Endothelial cell of umbilical vein (primary cell): ENCODE measurements at regions not wholly inside any gene's neighbourhood (a gene's known extent, or its start where the extent isn't known, plus 50 kb on each side); places are given as distances from the start of the nearest gene placed in this dataset.

Experiments used
- BruUV-seq: library from RNA; stranded (reverse); fragments of 400-500 nt; replicated peaks from 2 replicates; lab custom pipeline; 2021; lab: Mats Ljungman, UMichigan
- CTCF ChIA-PET: fragments of 300-600, 350-600 bp; sonication (Branson Sonifier 250); formaldehyde crosslinking; loops from one replicate; lab custom pipeline; 2021; ENCODE audit warnings: antibody characterized with exemption, inconsistent platforms; lab: Charles Lee
- POLR2A ChIA-PET: fragments of 300-600, 350-600 bp; sonication (Branson Sonifier 250); formaldehyde crosslinking; loops from one replicate; lab custom pipeline; 2021; ENCODE audit warnings: antibody characterized with exemption, inconsistent platforms; lab: Charles Lee
- DNase-seq: peaks from one replicate; pipeline ENCODE4 v3.0.0-alpha.2; 2011; ENCODE audit warnings: low read depth, low spot score
- FAIRE-seq: peaks from 2 replicates; lab custom pipeline; 2011; peaks lifted over from hg19 to GRCh38; lab: Jason Lieb, UNC
- H2AFZ ChIP-seq: 2 replicates; pipeline ENCODE4 v1.6.0; 2012; ENCODE audit warnings: low read depth, low read length, control low read depth, inconsistent platforms
- H3K27ac ChIP-seq: 2 replicates; pipeline ENCODE4 v1.5.1; 2011; ENCODE audit warnings: low read depth, mild to moderate bottlenecking, control low read depth, low read length, moderate library complexity; ENCODE audit not compliant: insufficient read depth
- H3K27me3 ChIP-seq, 2 experiments: 2 replicates each; pipeline versions ENCODE4 v1.6.0 to v1.6.1; 2011; ENCODE audit warnings: low read length in 2 of 2, mixed read lengths in 1 of 2; ENCODE audit not compliant: control insufficient read depth in 2 of 2, insufficient read depth in 2 of 2
- H3K36me3 ChIP-seq, 2 experiments: 2 replicates in 1 of 2; 3 replicates in 1 of 2; pipeline ENCODE4 v1.5.1; 2011; ENCODE audit warnings: low read length in 2 of 2, mild to moderate bottlenecking in 1 of 2, moderate library complexity in 1 of 2; ENCODE audit not compliant: control insufficient read depth in 2 of 2, insufficient read depth in 2 of 2; ENCODE audit errors: extremely low read depth in 1 of 2
- H3K4me1 ChIP-seq: 3 replicates; pipeline ENCODE4 v1.5.1; 2011; ENCODE audit warnings: mild to moderate bottlenecking, low read length; ENCODE audit not compliant: control insufficient read depth, insufficient read depth; ENCODE audit errors: extremely low read depth
- H3K4me2 ChIP-seq: 2 replicates; pipeline ENCODE4 v1.6.1; 2011; ENCODE audit warnings: low read length, control low read depth, mixed read lengths; ENCODE audit not compliant: insufficient read depth
- H3K4me3 ChIP-seq, 3 experiments: fragments of 200-600 bp in 1 of 3; sonication (generic), shearing (Covaris generic) in 1 of 3; replicated peaks in 1 of 3; 2 replicates each; pipeline ENCODE4 v1.5.1; 2011 to 2016; ENCODE audit warnings: control low read depth in 3 of 3, low read length in 3 of 3, mild to moderate bottlenecking in 2 of 3, inconsistent platforms in 1 of 3, low read depth in 1 of 3, moderate library complexity in 1 of 3; ENCODE audit not compliant: insufficient read depth in 1 of 3
- H3K79me2 ChIP-seq: 2 replicates; pipeline ENCODE4 v1.6.0; 2012; ENCODE audit warnings: low read length, inconsistent platforms; ENCODE audit not compliant: control insufficient read depth, insufficient read depth
- H3K9ac ChIP-seq: replicated peaks from 2 replicates; pipeline ENCODE3; 2011; ENCODE audit warnings: low read length, control low read depth; ENCODE audit not compliant: insufficient read depth; ENCODE audit errors: extremely low read depth
- H3K9me1 ChIP-seq: replicated peaks from 3 replicates; pipeline ENCODE4 v1.6.0; 2011; ENCODE audit warnings: mild to moderate bottlenecking, low read length; ENCODE audit not compliant: control insufficient read depth, insufficient read depth; ENCODE audit errors: extremely low read depth
- H3K9me3 ChIP-seq: replicated peaks from 2 replicates; pipeline ENCODE4 v1.5.1; 2012; ENCODE audit warnings: low read length, inconsistent platforms; ENCODE audit not compliant: control insufficient read depth, insufficient read depth
- H4K20me1 ChIP-seq: replicated peaks from 2 replicates; pipeline ENCODE3; 2011; ENCODE audit warnings: mild to moderate bottlenecking, low read length; ENCODE audit not compliant: control insufficient read depth, insufficient read depth; ENCODE audit errors: extremely low read depth
- CTCF ChIP-seq, 2 donors: IDR thresholded peaks; 1 replicate in 1 of 2; 2 replicates in 1 of 2; pipeline ENCODE4 v1.5.1; 2011; ENCODE audit warnings: low read length in 2 of 2, mild to moderate bottlenecking in 2 of 2, moderate library complexity in 2 of 2, control low read depth in 1 of 2, inconsistent platforms in 1 of 2, low read depth in 1 of 2; ENCODE audit not compliant: insufficient read depth in 1 of 2; ENCODE audit errors: extremely low read depth in 1 of 2
- EZH2 ChIP-seq: IDR thresholded peaks from 2 replicates; pipeline ENCODE4 v1.6.1; 2012; ENCODE audit warnings: borderline replicate concordance, low read depth, mild to moderate bottlenecking, moderate library complexity, low read length, inconsistent platforms; ENCODE audit not compliant: severe bottlenecking
- FOS ChIP-seq: IDR thresholded peaks from 2 replicates; pipeline ENCODE4 v1.6.1; 2011; ENCODE audit warnings: mild to moderate bottlenecking, low read length, moderate library complexity, borderline replicate concordance; ENCODE audit not compliant: insufficient read depth
- GATA2 ChIP-seq: IDR thresholded peaks from 2 replicates; pipeline ENCODE4 v1.7.0; 2011; ENCODE audit warnings: low read depth, mild to moderate bottlenecking, moderate library complexity, mixed read lengths, low read length; ENCODE audit not compliant: insufficient read length, insufficient read depth
- JUN ChIP-seq: IDR thresholded peaks from 2 replicates; pipeline ENCODE4 v1.6.1; 2011; ENCODE audit warnings: borderline replicate concordance, low read depth; ENCODE audit not compliant: insufficient read length, insufficient read depth
- MYC ChIP-seq: IDR thresholded peaks from one replicate; pipeline ENCODE4 v1.6.1; 2011; ENCODE audit warnings: mild to moderate bottlenecking, low read depth, low read length
- POLR2A ChIP-seq: IDR thresholded peaks from 2 replicates; pipeline ENCODE4 v1.6.1; 2012; ENCODE audit warnings: low read depth, mild to moderate bottlenecking, control low read depth, low read length
- POLR2AphosphoS5 ChIP-seq: IDR thresholded peaks from 2 replicates; pipeline ENCODE4 v1.6.1; 2012; ENCODE audit warnings: low read depth, mild to moderate bottlenecking, control low read depth, low read length, moderate library complexity; ENCODE audit not compliant: insufficient read depth
- dilution Hi-C: fragments of 300-500 bp; cut with MboI; formaldehyde crosslinking; loops from one replicate; pipeline ENCODE4 v1.15.0; 2019; ENCODE audit warnings: low sequenced_read_pairs; ENCODE audit not compliant: extremely low pct_ligation_motif_present
- intact Hi-C: fragments of 100-400 bp; cut with micrococcal nuclease; formaldehyde crosslinking; loops from one replicate; pipeline ENCODE4 v1.10.0; 2022
- TF ChIP-seq, protein P1 (sequence below): IDR thresholded peaks from 2 replicates; pipeline ENCODE4 v1.6.1; 2011; ENCODE audit not compliant: insufficient read depth, insufficient read length

DNA sequence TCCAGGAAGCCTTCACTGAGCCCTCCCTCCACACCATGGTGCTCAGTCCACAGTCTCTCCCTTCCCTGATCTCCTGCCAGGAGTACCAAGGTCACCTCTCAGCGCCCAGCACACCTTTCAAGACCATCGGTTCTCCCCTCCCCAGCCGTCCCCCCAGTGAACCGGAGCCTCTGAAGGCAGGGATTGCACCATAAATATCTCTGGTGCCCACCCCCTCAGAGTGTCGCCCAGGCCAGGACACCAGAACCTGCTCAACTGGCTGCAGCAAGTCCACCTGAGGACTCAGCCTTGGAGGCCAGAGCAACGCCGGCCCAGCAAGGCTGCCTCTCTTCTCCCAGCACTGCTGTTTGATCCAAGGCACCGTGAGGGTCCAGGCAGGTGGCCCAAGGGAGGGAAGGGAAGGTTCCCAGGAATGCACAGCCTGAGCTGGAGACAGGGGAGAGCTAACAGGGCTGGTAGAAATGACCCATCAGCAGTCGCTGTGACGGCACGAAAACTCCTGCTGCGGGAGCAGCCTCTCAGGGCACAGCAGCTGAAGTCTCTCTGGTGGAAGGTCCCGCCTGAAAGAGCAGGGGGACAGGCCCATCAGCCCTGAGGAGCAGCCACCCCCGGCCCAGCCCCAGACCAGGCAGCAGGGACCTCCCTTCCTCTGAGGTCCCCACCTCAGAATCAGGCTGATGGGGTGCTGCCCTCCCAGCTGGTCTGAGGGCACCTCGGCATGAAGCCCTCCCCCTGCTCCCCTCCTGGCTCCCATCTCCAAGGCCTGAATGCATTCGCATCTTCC lies 80.3 kb downstream of the BUD13 start:
- no TSS peak for BruUV-seq
- no peaks in the 10 kb centered on the region for H3K9me3 ChIP-seq
- DNase-seq (no peak), FAIRE-seq (no peak)
- H4K20me1 ChIP-seq, result no peaks in the 10 kb centered on the region
- no peaks in the 10 kb centered on the region for H3K79me2 ChIP-seq
- ChIA-PET CTCF (interaction anchor here (0.5 to 4.1 kb wide), 30 partner anchors 8 to 1954 kb away, joined by 3 to 112 read pairs (median 4); no protein-coding TSS in a partner anchor), POLR2A (no interaction called here)
- no peak for TF ChIP-seq POLR2A
- TF ChIP-seq EZH2, result no peak
- no peak for TF ChIP-seq POLR2AphosphoS5
- TF ChIP-seq FOS, result no peak
- TF ChIP-seq GATA2, result no peak
- TF ChIP-seq CTCF (IDR thresholded peaks at IDR 0.05; ENCODE audit: extremely low read depth in 1 of 2, insufficient read depth in 1 of 2, low read depth in 1 of 2, low read length in 2 of 2), result no peak
- TF ChIP-seq MYC, result no peak
- no peak for TF ChIP-seq JUN
- TF ChIP-seq, protein P1, sequence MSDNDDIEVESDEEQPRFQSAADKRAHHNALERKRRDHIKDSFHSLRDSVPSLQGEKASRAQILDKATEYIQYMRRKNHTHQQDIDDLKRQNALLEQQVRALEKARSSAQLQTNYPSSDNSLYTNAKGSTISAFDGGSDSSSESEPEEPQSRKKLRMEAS, result no peak
- intact Hi-C loops, result loop anchor here (5.0 kb wide), 2 partner anchors 195 to 330 kb away; no protein-coding TSS in a partner anchor
- H3K9ac ChIP-seq, result no peak overlapping the region
- H3K4me3 ChIP-seq, result no peak overlapping the region
- H3K36me3 ChIP-seq, result no peaks in the 10 kb centered on the region
- H2AFZ ChIP-seq, result no peak overlapping the region
- dilution Hi-C loops, result no loop called here
- H3K4me1 ChIP-seq, result no peaks in the 10 kb centered on the region
- no peaks in the 10 kb centered on the region for H3K27me3 ChIP-seq
- H3K4me2 ChIP-seq, result no peak overlapping the region
- H3K27ac ChIP-seq, result no peak overlapping the region
- H3K9me1 ChIP-seq, result no peaks in the 10 kb centered on the region
